ENCODE measurements at regions not wholly inside any gene's neighbourhood (a gene's known extent, or its start where the extent isn't known, plus 50 kb on each side); places are given as distances from the start of the nearest gene placed in this dataset.

- H2AFZ ChIP-seq (ENCODE audit: low read depth, low read length) = no peak overlapping the region
- ChIA-PET CTCF (no interaction called here), POLR2A (no interaction called here)
- no peak overlapping the region for H3K4me3 ChIP-seq (replicated peaks in 1 of 3; ENCODE audit: insufficient read depth in 1 of 3, low read depth in 1 of 3, low read length in 3 of 3)
- H3K27ac ChIP-seq (ENCODE audit: insufficient read depth, low read depth, low read length) = no peak overlapping the region
- H3K36me3 ChIP-seq (ENCODE audit: control insufficient read depth in 2 of 2, extremely low read depth in 1 of 2, insufficient read depth in 2 of 2, low read length in 2 of 2) = no peaks in the 10 kb centered on the region
- no peaks in the 10 kb centered on the region for H3K27me3 ChIP-seq (ENCODE audit: control insufficient read depth in 2 of 2, insufficient read depth in 2 of 2, low read length in 2 of 2)
- no peaks in the 10 kb centered on the region for H4K20me1 ChIP-seq (replicated peaks; ENCODE audit: control insufficient read depth, extremely low read depth, insufficient read depth, low read length)
- H3K9me3 ChIP-seq (replicated peaks; ENCODE audit: control insufficient read depth, insufficient read depth, low read length) = no peaks in the 10 kb centered on the region
- no peaks in the 10 kb centered on the region for H3K4me1 ChIP-seq (ENCODE audit: control insufficient read depth, extremely low read depth, insufficient read depth, low read length)
- H3K4me2 ChIP-seq (ENCODE audit: insufficient read depth, low read length) = no peak overlapping the region
- no peak for TF ChIP-seq CTCF (IDR thresholded peaks at IDR 0.05; ENCODE audit: extremely low read depth in 1 of 2, insufficient read depth in 1 of 2, low read depth in 1 of 2, low read length in 2 of 2)
- TF ChIP-seq EZH2 (IDR thresholded peaks at IDR 0.05; ENCODE audit: borderline replicate concordance, low read depth, low read length, severe bottlenecking) = no peak
- TF ChIP-seq FOS (IDR thresholded peaks at IDR 0.05; ENCODE audit: borderline replicate concordance, insufficient read depth, low read length) = no peak
- TF ChIP-seq JUN (IDR thresholded peaks at IDR 0.05; ENCODE audit: borderline replicate concordance, insufficient read depth, insufficient read length, low read depth) = no peak
- TF ChIP-seq, protein P1, sequence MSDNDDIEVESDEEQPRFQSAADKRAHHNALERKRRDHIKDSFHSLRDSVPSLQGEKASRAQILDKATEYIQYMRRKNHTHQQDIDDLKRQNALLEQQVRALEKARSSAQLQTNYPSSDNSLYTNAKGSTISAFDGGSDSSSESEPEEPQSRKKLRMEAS (IDR thresholded peaks at IDR 0.05; ENCODE audit: insufficient read depth, insufficient read length) = no peak
- no peak for TF ChIP-seq MYC (IDR thresholded peaks at IDR 0.05; ENCODE audit: low read depth, low read length)
- no peak for TF ChIP-seq GATA2 (IDR thresholded peaks at IDR 0.05; ENCODE audit: insufficient read depth, insufficient read length, low read depth, low read length)
- TF ChIP-seq POLR2AphosphoS5 (IDR thresholded peaks at IDR 0.05; ENCODE audit: insufficient read depth, low read depth, low read length) = no peak
- no peak for TF ChIP-seq POLR2A (IDR thresholded peaks at IDR 0.05; ENCODE audit: low read depth, low read length)
- intact Hi-C loops (cut with micrococcal nuclease) (no loop called here), dilution Hi-C loops (cut with MboI; ENCODE audit: extremely low pct_ligation_motif_present, low sequenced_read_pairs) (no loop called here)
- peak; percentile 18 for FAIRE-seq
- no peak overlapping the region for H3K9ac ChIP-seq (replicated peaks; ENCODE audit: extremely low read depth, insufficient read depth, low read length)
- DNase-seq (ENCODE audit: low read depth, low spot score) = no peak
- H3K9me1 ChIP-seq (replicated peaks; ENCODE audit: control insufficient read depth, extremely low read depth, insufficient read depth, low read length) = no peaks in the 10 kb centered on the region
- no TSS peak for BruUV-seq (replicated peaks)
- no peaks in the 10 kb centered on the region for H3K79me2 ChIP-seq (ENCODE audit: control insufficient read depth, insufficient read depth, low read length)
Measured at GRCh38 chrX:140389331-140389730, 115.5 kb downstream of the SOX3 start.

Data from endothelial cell of umbilical vein (primary cell).